Keratinocyte (primary cell): ENCODE measurements at regions not wholly inside any gene's neighbourhood (a gene's known extent, or its start where the extent isn't known, plus 50 kb on each side); places are given as distances from the start of the nearest gene placed in this dataset.
A peak's percentile ranks its signal among the peaks of the same experiment; 100 is the strongest.

Source experiments
- DNase-seq: peaks from one replicate; pipeline ENCODE4 v3.0.0-alpha.2; 2011; ENCODE audit warnings: low read depth, missing footprints, low spot score
- FAIRE-seq: peaks from 2 replicates; lab custom pipeline; 2011; peaks lifted over from hg19 to GRCh38; lab: Jason Lieb, UNC
- H2AFZ ChIP-seq: 2 replicates; pipeline ENCODE4 v1.6.0; 2012; ENCODE audit warnings: low read length, control low read depth, inconsistent platforms; ENCODE audit not compliant: control insufficient read depth
- H3K27ac ChIP-seq: 2 replicates; pipeline ENCODE4 v1.5.1; 2011; ENCODE audit warnings: low read length; ENCODE audit not compliant: control insufficient read depth, insufficient read depth
- H3K27me3 ChIP-seq: 3 replicates; pipeline ENCODE4 v1.6.0; 2011; ENCODE audit warnings: low read length; ENCODE audit not compliant: control insufficient read depth, insufficient read depth; ENCODE audit errors: extremely low read depth
- H3K36me3 ChIP-seq, 2 experiments: 2 replicates in 1 of 2; 3 replicates in 1 of 2; pipeline ENCODE4 v1.5.1; 2011; ENCODE audit warnings: low read length in 2 of 2, mild to moderate bottlenecking in 1 of 2; ENCODE audit not compliant: control insufficient read depth in 2 of 2, insufficient read depth in 2 of 2; ENCODE audit errors: extremely low read depth in 1 of 2
- H3K4me1 ChIP-seq: 3 replicates; pipeline ENCODE4 v1.5.1; 2011; ENCODE audit warnings: low read length; ENCODE audit not compliant: control insufficient read depth, insufficient read depth; ENCODE audit errors: extremely low read depth
- H3K4me2 ChIP-seq: 3 replicates; pipeline ENCODE4 v1.6.0; 2011; ENCODE audit warnings: low read depth, low read length; ENCODE audit not compliant: control insufficient read depth, insufficient read depth; ENCODE audit errors: extremely low read depth
- H3K4me3 ChIP-seq, 3 experiments: fragments of 200-600 bp in 1 of 3; sonication (generic) in 1 of 3; 2 replicates in 2 of 3; 3 replicates in 1 of 3; pipeline ENCODE4 v1.5.1; 2011 to 2016; ENCODE audit warnings: low read length in 3 of 3, mild to moderate bottlenecking in 3 of 3, control low read depth in 2 of 3, inconsistent platforms in 1 of 3, low read depth in 1 of 3, mixed read lengths in 1 of 3, mixed run types in 1 of 3, moderate library complexity in 1 of 3; ENCODE audit not compliant: control insufficient read depth in 2 of 3, insufficient read depth in 2 of 3; ENCODE audit errors: extremely low read depth in 1 of 3
- H3K79me2 ChIP-seq: 2 replicates; pipeline ENCODE4 v1.6.0; 2012; ENCODE audit warnings: low read length; ENCODE audit not compliant: control insufficient read depth, insufficient read depth
- H3K9ac ChIP-seq: 3 replicates; pipeline ENCODE4 v1.6.0; 2011; ENCODE audit warnings: low read length; ENCODE audit not compliant: control insufficient read depth, insufficient read depth; ENCODE audit errors: extremely low read depth
- H3K9me1 ChIP-seq: 3 replicates; pipeline ENCODE4 v1.6.0; 2011; ENCODE audit warnings: low read length; ENCODE audit not compliant: control insufficient read depth, insufficient read depth; ENCODE audit errors: extremely low read depth
- H3K9me3 ChIP-seq: 2 replicates; pipeline ENCODE4 v1.5.1; 2012; ENCODE audit warnings: low read depth, low read length; ENCODE audit not compliant: control insufficient read depth
- H4K20me1 ChIP-seq: 3 replicates; pipeline ENCODE4 v1.6.0; 2011; ENCODE audit warnings: low read length; ENCODE audit not compliant: control insufficient read depth, insufficient read depth; ENCODE audit errors: extremely low read depth
- EZH2 ChIP-seq: IDR thresholded peaks from one replicate; pipeline ENCODE4 v1.6.1; 2012; ENCODE audit warnings: inconsistent platforms, mild to moderate bottlenecking, low read length, moderate library complexity
- dilution Hi-C: fragments of 300-500 bp; cut with MboI; formaldehyde crosslinking; loops from one replicate; pipeline ENCODE4 v1.7.0; 2020; ENCODE audit warnings: low sequenced_read_pairs; ENCODE audit not compliant: extremely low pct_ligation_motif_present
- TF ChIP-seq, protein P1 (sequence below), 3 experiments: IDR thresholded peaks in 1 of 3; conservative IDR thresholded peaks in 1 of 3; optimal IDR thresholded peaks in 1 of 3; 2 replicates in 2 of 3; 3 replicates in 1 of 3; pipeline versions ENCODE3 to v1.5.1; 2011; ENCODE audit warnings: low read length in 3 of 3, mild to moderate bottlenecking in 3 of 3, moderate library complexity in 2 of 3, control low read depth in 1 of 3, inconsistent platforms in 1 of 3; ENCODE audit not compliant: insufficient read depth in 2 of 3; ENCODE audit errors: extremely low read depth in 1 of 3

DNA sequence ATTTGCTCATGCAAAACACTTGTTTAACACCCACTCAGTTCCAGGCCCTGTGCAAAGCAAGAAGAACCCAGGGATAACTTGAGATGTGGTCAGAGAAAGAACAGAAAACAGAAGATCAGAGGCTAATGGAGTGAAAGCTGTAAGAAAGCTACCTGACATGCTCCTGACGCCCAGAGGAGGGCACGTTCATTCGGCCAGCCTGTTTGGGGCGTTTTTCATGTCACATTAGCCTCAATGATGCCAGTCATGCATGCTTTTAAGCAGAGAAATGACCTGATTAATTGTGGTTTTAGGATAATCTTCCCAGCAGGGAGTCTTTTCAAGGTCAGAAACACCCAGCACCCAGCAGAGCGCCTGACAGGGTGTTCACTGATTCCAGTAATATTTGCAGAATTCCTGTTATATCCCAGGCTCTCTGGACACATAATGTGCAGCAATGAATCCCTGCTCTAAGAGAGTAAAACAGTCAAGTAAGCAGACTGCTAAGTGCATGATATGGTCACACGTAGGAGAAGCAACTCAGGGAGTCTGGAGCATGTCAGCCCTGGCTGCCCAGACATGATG lies 320.0 kb downstream of the LRATD1 start:
- dilution Hi-C loops, result no loop called here

GRCh38 chr2:14960686-14961324 lies 328.3 kb downstream of the LRATD1 start:
- H3K36me3 ChIP-seq, result no peaks in the 10 kb centered on the region
- dilution Hi-C loops, result no loop called here
- H3K4me3 ChIP-seq, result no peak overlapping the region
- H3K79me2 ChIP-seq, result no peaks in the 10 kb centered on the region
- TF ChIP-seq, protein P1, sequence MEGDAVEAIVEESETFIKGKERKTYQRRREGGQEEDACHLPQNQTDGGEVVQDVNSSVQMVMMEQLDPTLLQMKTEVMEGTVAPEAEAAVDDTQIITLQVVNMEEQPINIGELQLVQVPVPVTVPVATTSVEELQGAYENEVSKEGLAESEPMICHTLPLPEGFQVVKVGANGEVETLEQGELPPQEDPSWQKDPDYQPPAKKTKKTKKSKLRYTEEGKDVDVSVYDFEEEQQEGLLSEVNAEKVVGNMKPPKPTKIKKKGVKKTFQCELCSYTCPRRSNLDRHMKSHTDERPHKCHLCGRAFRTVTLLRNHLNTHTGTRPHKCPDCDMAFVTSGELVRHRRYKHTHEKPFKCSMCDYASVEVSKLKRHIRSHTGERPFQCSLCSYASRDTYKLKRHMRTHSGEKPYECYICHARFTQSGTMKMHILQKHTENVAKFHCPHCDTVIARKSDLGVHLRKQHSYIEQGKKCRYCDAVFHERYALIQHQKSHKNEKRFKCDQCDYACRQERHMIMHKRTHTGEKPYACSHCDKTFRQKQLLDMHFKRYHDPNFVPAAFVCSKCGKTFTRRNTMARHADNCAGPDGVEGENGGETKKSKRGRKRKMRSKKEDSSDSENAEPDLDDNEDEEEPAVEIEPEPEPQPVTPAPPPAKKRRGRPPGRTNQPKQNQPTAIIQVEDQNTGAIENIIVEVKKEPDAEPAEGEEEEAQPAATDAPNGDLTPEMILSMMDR (optimal IDR thresholded peaks at IDR 0.05 in 1 of 3, IDR thresholded peaks at IDR 0.05 in 1 of 3, conservative IDR thresholded peaks at IDR 0.05 in 1 of 3; ENCODE audit: extremely low read depth in 1 of 3, insufficient read depth in 2 of 3, low read length in 3 of 3), result no peak
- no peak overlapping the region for H3K27ac ChIP-seq
- H3K4me1 ChIP-seq, result peaks cover 6% of the 10 kb centered on the region
- H2AFZ ChIP-seq, result peak overlapping the region; percentile 43
- H3K9ac ChIP-seq, result no peak overlapping the region
- FAIRE-seq (peak; percentile 69), DNase-seq (no peak)
- peak overlapping the region; percentile 8 for H3K4me2 ChIP-seq
- H3K27me3 ChIP-seq, result no peaks in the 10 kb centered on the region
- no peaks in the 10 kb centered on the region for H3K9me3 ChIP-seq
- no peaks in the 10 kb centered on the region for H3K9me1 ChIP-seq
- no peaks in the 10 kb centered on the region for H4K20me1 ChIP-seq

More for the DNA sequence above, 320.0 kb downstream of the LRATD1 start:
- H3K9me1 ChIP-seq, result no peaks in the 10 kb centered on the region
- no peaks in the 10 kb centered on the region for H3K36me3 ChIP-seq
- no peaks in the 10 kb centered on the region for H3K4me1 ChIP-seq
- no peak overlapping the region for H3K4me3 ChIP-seq
- FAIRE-seq (no peak), DNase-seq (no peak)
- H3K4me2 ChIP-seq, result no peak overlapping the region
- no peaks in the 10 kb centered on the region for H3K79me2 ChIP-seq
- no peak for TF ChIP-seq EZH2
- TF ChIP-seq, protein P1 (optimal IDR thresholded peaks at IDR 0.05 in 1 of 3, IDR thresholded peaks at IDR 0.05 in 1 of 3, conservative IDR thresholded peaks at IDR 0.05 in 1 of 3; ENCODE audit: extremely low read depth in 1 of 3, insufficient read depth in 2 of 3, low read length in 3 of 3), result no peak
- H3K9ac ChIP-seq, result no peak overlapping the region
- H4K20me1 ChIP-seq, result no peaks in the 10 kb centered on the region
- no peaks in the 10 kb centered on the region for H3K9me3 ChIP-seq
- H3K27ac ChIP-seq, result no peak overlapping the region
- no peak overlapping the region for H2AFZ ChIP-seq
- no peaks in the 10 kb centered on the region for H3K27me3 ChIP-seq
